Sigmoid colon (tissue), 6 donors: ENCODE measurements at regions not wholly inside any gene's neighbourhood (a gene's known extent, or its start where the extent isn't known, plus 50 kb on each side); places are given as distances from the start of the nearest gene placed in this dataset.

Source experiments
- DNase-seq: peaks from one replicate; pipeline ENCODE4 v3.0.0-alpha.2; 2019
- H3K27ac ChIP-seq, 4 donors: fragments of 200-600 bp; sonication (generic); one replicate each; pipeline ENCODE4 v1.5.1; 2016 to 2019; ENCODE audit warnings: mild to moderate bottlenecking in 1 of 4
- H3K27me3 ChIP-seq, 3 donors: fragments of 200-600 bp; sonication (generic); one replicate each; pipeline ENCODE4 v1.5.1; 2019; ENCODE audit warnings: mild to moderate bottlenecking in 1 of 3
- H3K36me3 ChIP-seq, 4 donors: fragments of 200-600 bp; sonication (generic); one replicate each; pipeline ENCODE4 v1.5.1; 2016 to 2019
- H3K4me1 ChIP-seq, 4 donors: fragments of 200-600 bp; sonication (generic); one replicate each; pipeline ENCODE4 v1.5.1; 2017 to 2019
- H3K4me3 ChIP-seq, 4 donors: fragments of 200-600 bp; sonication (generic); one replicate each; pipeline ENCODE4 v1.5.1; 2017 to 2019; ENCODE audit warnings: mild to moderate bottlenecking in 2 of 4, moderate library complexity in 1 of 4
- H3K9me3 ChIP-seq, 4 donors: fragments of 200-600 bp in 3 of 4; sonication (generic) in 3 of 4; one replicate each; pipeline versions ENCODE4 v1.5.1 to v1.6.1; 2013 to 2019
- CTCF ChIP-seq, 4 experiments: fragments of 450-650 bp in 3 of 4; fragments of 200-600 bp in 1 of 4; IDR thresholded peaks; one replicate each; pipeline ENCODE4 v1.5.1; 2016 to 2019; ENCODE audit warnings: antibody characterized with exemption in 4 of 4, mild to moderate bottlenecking in 3 of 4, moderate library complexity in 2 of 4
- EP300 ChIP-seq, 4 donors: sonication (generic); formaldehyde crosslinking; IDR thresholded peaks; one replicate each; pipeline ENCODE4 v1.6.1; 2017; ENCODE audit warnings: antibody characterized with exemption in 4 of 4
- POLR2A ChIP-seq, 2 donors: fragments of 450-650 bp; IDR thresholded peaks; one replicate each; pipeline ENCODE4 v1.6.1; 2016; ENCODE audit warnings: antibody characterized with exemption in 2 of 2, mild to moderate bottlenecking in 2 of 2, moderate library complexity in 2 of 2
- POLR2AphosphoS5 ChIP-seq, 4 donors: sonication (generic); formaldehyde crosslinking; IDR thresholded peaks; one replicate each; pipeline ENCODE4 v1.6.1; 2017; ENCODE audit warnings: antibody characterized with exemption in 4 of 4
- WGBS, 2 donors: extraction: QIAGEN DNeasy Blood & Tissue Kit; methylation state at CpG; one replicate each; pipeline ENCODE4 v1.1.7; 2013; 5-methylcytosine and 5-hydroxymethylcytosine counted together
- intact Hi-C: fragments of 100-400 bp; cut with DNase I; formaldehyde crosslinking; loops from one replicate; pipeline ENCODE4 v1.15.1; 2023
- donor health status: healthy with polysubstance abuse.
- donor health status: healthy.

GRCh38 chr11:128259816-128260215 is 327.5 kb downstream of the ETS1 start:
- Histone ChIP-seq H3K27ac (no peak overlapping the region), H3K4me3 (no peak overlapping the region), H3K9me3 (no peaks in the 10 kb centered on the region), H3K27me3 (no peaks in the 10 kb centered on the region), H3K4me1 (peaks cover 0 to 7% (median 0%) of the 10 kb centered on the region in 4 donors), H3K36me3 (no peaks in the 10 kb centered on the region)
- intact Hi-C loops = no loop called here
- TF ChIP-seq POLR2A (IDR thresholded peaks at IDR 0.05) = no peak
- TF ChIP-seq CTCF (IDR thresholded peaks at IDR 0.05) = no peak
- TF ChIP-seq EP300 (IDR thresholded peaks at IDR 0.05) = no peak
- 80 to 83% methylated on average over 1 of the region's 1 CpG for WGBS, 2 donors
- no peak for DNase-seq

- TF ChIP-seq CTCF (IDR thresholded peaks at IDR 0.05) = no peak
- no peak for TF ChIP-seq POLR2AphosphoS5 (IDR thresholded peaks at IDR 0.05)
- no peak for TF ChIP-seq EP300 (IDR thresholded peaks at IDR 0.05)
- no peak for TF ChIP-seq POLR2A (IDR thresholded peaks at IDR 0.05)
- H3K9me3 ChIP-seq = no peaks in the 10 kb centered on the region
- no peak for DNase-seq
- intact Hi-C loops = no loop called here
- H3K27ac ChIP-seq = no peak overlapping the region
- H3K4me1 ChIP-seq = no peaks in the 10 kb centered on the region
- H3K4me3 ChIP-seq = no peak overlapping the region
- H3K27me3 ChIP-seq = no peaks in the 10 kb centered on the region
- no peaks in the 10 kb centered on the region for H3K36me3 ChIP-seq
Measured at GRCh38 chr11:128254941-128255340, 332.4 kb downstream of the ETS1 start.

- no peak for DNase-seq
- no peak overlapping the region for H3K4me3 ChIP-seq
- TF ChIP-seq POLR2AphosphoS5 (IDR thresholded peaks at IDR 0.05) = no peak
- no peak for TF ChIP-seq POLR2A (IDR thresholded peaks at IDR 0.05)
- TF ChIP-seq EP300 (IDR thresholded peaks at IDR 0.05) = no peak
- TF ChIP-seq CTCF (IDR thresholded peaks at IDR 0.05) = no peak
- no peaks in the 10 kb centered on the region for H3K9me3 ChIP-seq
- 86 to 90% methylated on average over 2 of the region's 2 CpGs for WGBS, 2 donors
- no peaks in the 10 kb centered on the region for H3K27me3 ChIP-seq
- intact Hi-C loops = no loop called here
- no peaks in the 10 kb centered on the region for H3K36me3 ChIP-seq
- peaks cover 0 to 9% (median 4%) of the 10 kb centered on the region in 4 donors for H3K4me1 ChIP-seq
- no peak overlapping the region for H3K27ac ChIP-seq
Measured at GRCh38 chr11:128251140-128251539, 336.2 kb downstream of the ETS1 start.

GRCh38 chr11:128250482-128250881 is 336.9 kb downstream of the ETS1 start:
- Histone ChIP-seq H3K4me3 (no peak overlapping the region), H3K36me3 (no peaks in the 10 kb centered on the region), H3K4me1 (peaks cover 0 to 12% (median 5%) of the 10 kb centered on the region in 4 donors), H3K9me3 (no peaks in the 10 kb centered on the region), H3K27me3 (no peaks in the 10 kb centered on the region), H3K27ac (no peak overlapping the region)
- intact Hi-C loops = no loop called here
- no peak for DNase-seq
- WGBS, 2 donors = 81 to 82% methylated on average over 2 of the region's 2 CpGs
- TF ChIP-seq POLR2A (IDR thresholded peaks at IDR 0.05) (no peak), CTCF (IDR thresholded peaks at IDR 0.05) (no peak), POLR2AphosphoS5 (IDR thresholded peaks at IDR 0.05) (no peak), EP300 (IDR thresholded peaks at IDR 0.05) (no peak)

GRCh38 chr11:128246810-128247594 is 340.4 kb downstream of the ETS1 start:
- peaks cover 0 to 12% (median 5%) of the 10 kb centered on the region in 4 donors for H3K4me1 ChIP-seq
- TF ChIP-seq POLR2AphosphoS5 (IDR thresholded peaks at IDR 0.05) (peak in 2 of 4 donors; percentile 4 to 12), EP300 (IDR thresholded peaks at IDR 0.05) (no peak), CTCF (IDR thresholded peaks at IDR 0.05) (no peak)
- WGBS, 2 donors = 75 to 80% methylated on average over 6 of the region's 6 CpGs
- intact Hi-C loops = no loop called here
- no peak for DNase-seq
- no peaks in the 10 kb centered on the region for H3K36me3 ChIP-seq
- no peaks in the 10 kb centered on the region for H3K27me3 ChIP-seq
- peak overlapping the region in 2 of 4 donors; percentile 10 to 29 for H3K27ac ChIP-seq
- no peaks in the 10 kb centered on the region for H3K9me3 ChIP-seq
- H3K4me3 ChIP-seq = no peak overlapping the region
